Amniotic stem cell (primary cell): ENCODE measurements at regions not wholly inside any gene's neighbourhood (a gene's known extent, or its start where the extent isn't known, plus 50 kb on each side); places are given as distances from the start of the nearest gene placed in this dataset.
A peak's percentile ranks its signal among the peaks of the same experiment; 100 is the strongest.

Experiments used
- DNase-seq: peaks from one replicate; lab custom pipeline; 2025; lab: John Stamatoyannopoulos, UW

DNA sequence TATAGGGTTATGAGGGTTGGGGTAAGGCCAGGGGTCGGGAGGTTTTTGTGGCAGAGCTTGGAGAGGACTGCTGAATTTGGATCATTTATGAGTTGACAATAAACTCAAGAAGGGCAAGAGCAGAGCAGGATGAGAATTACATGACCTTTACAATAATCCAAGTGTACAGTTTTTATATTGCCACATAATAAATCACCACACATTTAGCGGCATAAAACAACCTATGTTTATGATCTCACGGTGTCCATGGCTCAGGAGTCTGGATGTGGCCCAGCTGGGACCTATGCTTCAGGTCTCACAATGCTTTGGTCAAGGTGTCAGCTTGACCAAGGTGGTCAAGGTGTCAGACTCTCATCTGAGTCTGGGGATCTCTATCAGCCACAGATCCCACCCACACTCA is 118.3 kb upstream of the WSCD1 start:
- DNase-seq, result no peak

DNA sequence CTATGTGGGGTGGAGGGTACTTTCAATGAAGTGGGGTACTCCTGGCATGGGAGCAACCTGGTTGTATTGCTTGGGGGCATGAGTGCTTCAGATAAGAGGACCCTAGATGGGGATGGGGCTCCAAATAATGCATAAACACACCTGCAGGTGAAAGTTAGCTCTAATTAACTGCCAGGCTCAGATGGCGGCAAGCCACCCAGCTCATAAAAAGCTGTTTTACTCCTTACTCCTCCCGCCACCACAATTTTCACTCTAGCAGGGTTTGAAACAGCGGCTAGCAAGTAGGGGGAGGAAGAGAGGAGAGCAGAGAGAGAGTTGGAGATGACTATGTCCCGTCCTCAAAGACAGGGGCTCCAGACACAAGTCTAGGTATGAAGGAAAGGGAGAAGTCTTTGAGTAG is 117.7 kb upstream of the WSCD1 start:
- DNase-seq, result no peak

DNA sequence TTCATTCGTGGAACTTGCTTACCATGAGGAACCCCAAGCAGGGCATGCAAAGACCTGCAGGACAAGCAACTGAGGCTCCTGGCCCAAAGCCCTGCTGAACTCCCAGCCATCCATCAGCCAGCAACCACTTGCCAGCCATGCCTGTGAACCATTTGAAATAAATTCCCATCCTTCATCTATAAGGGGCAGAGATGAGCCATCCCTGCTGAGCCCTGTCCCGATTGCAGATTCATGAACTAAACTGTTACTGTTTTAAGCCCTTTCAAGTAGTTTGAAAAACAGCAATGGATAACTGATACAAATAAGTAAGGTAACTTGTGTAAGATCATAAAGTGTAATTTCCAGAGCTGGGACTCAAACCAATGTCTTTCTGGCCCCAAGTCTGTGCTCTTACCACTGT is 114.4 kb upstream of the WSCD1 start:
- no peak for DNase-seq

- no peak for DNase-seq
Observed at GRCh38 chr17:5958850-5959249, 111.3 kb upstream of the WSCD1 start.

- no peak for DNase-seq
Observed at GRCh38 chr17:5962371-5962770, 107.8 kb upstream of the WSCD1 start.

DNA sequence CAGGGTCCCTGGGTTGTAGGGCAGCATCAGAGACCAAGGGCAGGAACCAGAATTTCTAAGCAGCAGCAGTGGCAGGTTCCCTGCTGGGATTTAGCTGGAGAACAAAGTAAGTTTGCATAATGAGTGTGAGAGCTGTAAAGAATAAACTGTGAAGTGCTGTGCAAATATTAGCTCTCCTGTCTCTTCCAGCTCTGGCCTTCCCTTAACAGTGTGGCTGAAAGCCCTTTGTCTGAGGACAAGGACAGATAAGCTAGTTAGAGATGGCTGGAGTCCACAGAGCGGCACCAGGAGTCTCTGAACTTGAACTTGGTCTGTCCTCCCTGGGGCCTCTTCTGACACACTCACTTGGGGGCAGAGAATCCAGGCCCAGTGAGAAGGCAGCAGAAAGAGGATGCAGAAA is 98.2 kb upstream of the WSCD1 start:
- no peak for DNase-seq

GRCh38 chr17:5973410-5973809 is 96.8 kb upstream of the WSCD1 start:
- DNase-seq, result no peak

- no peak for DNase-seq
Observed at GRCh38 chr17:5975661-5976060, 94.5 kb upstream of the WSCD1 start.

- no peak for DNase-seq
Observed at GRCh38 chr17:5976251-5976650, 93.9 kb upstream of the WSCD1 start.

DNA sequence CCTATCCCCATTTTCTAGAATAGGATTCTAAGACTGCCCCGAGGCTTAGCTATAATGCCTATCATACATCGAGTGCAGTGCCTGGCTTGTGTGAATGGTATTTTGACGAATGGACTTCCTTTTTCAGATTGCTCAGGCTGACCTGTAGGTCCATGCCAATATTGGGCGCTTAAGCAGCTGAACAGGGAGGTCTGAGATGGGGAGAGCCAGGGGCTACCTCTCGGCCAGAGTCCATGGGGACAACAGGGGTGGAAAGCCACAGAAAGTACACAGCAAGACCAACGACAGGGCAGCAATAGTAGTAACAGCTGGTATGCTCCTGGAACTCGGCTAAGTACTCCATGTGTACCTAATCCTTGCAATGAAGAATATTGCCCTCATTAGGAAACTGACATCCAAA is 91.7 kb upstream of the WSCD1 start:
- no peak for DNase-seq

- no peak for DNase-seq
Observed at GRCh38 chr17:5980941-5981340, 89.2 kb upstream of the WSCD1 start.

DNA sequence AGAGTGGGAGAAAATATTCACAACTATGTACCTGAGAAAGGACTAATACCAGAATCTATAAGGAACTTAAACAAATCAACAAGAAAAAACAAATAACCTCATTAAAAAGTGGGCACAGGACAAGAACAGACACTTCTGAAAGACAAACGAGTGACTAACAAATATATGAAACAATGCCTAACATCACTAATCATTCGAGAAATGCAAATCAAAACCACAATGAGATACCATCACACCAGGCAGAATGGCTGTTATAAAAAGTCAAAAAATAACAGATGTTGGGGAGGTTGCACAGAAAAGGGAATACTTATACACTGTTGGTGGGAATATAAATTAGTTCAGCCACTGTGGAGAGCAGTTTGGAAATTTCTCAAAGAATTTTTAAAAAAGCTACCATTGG is 83.5 kb upstream of the WSCD1 start:
- no peak for DNase-seq

DNA sequence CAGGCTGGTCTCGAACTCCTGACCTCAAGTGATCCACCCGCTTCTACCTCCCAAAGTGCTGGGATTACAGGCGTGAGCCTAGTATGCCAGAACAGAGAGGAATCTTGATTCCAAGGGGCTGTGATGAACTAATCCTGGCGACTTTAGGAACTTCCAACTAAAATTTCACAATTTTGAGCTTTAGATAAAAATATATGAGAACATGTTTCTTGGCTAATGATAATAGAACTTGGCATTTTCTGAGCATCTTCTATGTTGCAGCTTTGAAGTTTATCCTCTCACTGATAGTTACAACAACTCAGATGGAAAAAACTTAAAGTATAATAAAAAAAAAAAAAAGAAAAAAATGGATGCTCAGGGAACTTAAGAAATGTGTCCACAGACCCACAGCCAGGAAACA is 69.8 kb upstream of the WSCD1 start:
- no peak for DNase-seq

- peak; percentile 22 for DNase-seq
Observed at GRCh38 chr17:6003221-6003620, 67.0 kb upstream of the WSCD1 start.

GRCh38 chr17:6005939-6006338 is 64.2 kb upstream of the WSCD1 start:
- no peak for DNase-seq

- DNase-seq, result no peak
Observed at GRCh38 chr17:6011206-6011605, 59.0 kb upstream of the WSCD1 start.

GRCh38 chr17:6018788-6019187 is 51.4 kb upstream of the WSCD1 start:
- DNase-seq, result no peak

DNA sequence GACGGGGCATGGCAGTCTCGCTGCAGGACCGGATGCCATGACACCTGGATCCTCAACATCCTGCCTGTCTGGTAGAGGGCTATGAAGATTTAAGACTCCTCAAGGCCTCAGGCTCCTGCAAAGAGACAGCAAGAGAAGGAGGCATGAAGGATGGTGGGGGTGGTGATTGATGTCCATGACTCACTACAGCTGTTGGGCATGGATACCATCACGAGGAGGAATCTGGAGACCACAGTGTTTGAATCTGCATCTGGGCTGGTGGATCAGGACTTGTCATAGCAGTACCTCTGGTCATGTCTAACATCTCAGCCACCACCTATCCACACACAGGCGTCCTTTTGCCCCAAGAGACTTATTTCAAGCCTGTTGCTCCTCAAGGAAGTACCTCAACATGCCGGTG is 50.2 kb upstream of the WSCD1 start:
- DNase-seq, result no peak

GRCh38 chr17:6020376-6021010 is 49.7 kb upstream of the WSCD1 start:
- no peak for DNase-seq
